WTC11 (cell line): ENCODE measurements at regions not wholly inside any gene's neighbourhood (a gene's known extent, or its start where the extent isn't known, plus 50 kb on each side); places are given as distances from the start of the nearest gene placed in this dataset.

Experiments
- CREB1 ChIP-seq: sonication (generic); formaldehyde crosslinking; IDR thresholded peaks from 2 replicates; pipeline ENCODE4 v1.8.0; 2023; ENCODE audit warnings: mild to moderate bottlenecking, missing genetic modification reagents
- ELF4 ChIP-seq: sonication (generic); formaldehyde crosslinking; IDR thresholded peaks from 2 replicates; pipeline ENCODE4 v1.8.1; 2022; ENCODE audit warnings: low read depth, mild to moderate bottlenecking, moderate library complexity, missing genetic modification reagents
- MAX ChIP-seq: sonication (generic); formaldehyde crosslinking; IDR thresholded peaks from 2 replicates; pipeline ENCODE4 v1.8.0; 2022; ENCODE audit warnings: mild to moderate bottlenecking, missing genetic modification reagents
- ZNF512 ChIP-seq: sonication (generic); formaldehyde crosslinking; IDR thresholded peaks from 2 replicates; pipeline ENCODE4 v1.8.1; 2022; ENCODE audit warnings: missing genetic modification reagents, borderline replicate concordance
- TF ChIP-seq, protein P1 (sequence below): fragments of 200-600 bp; IDR thresholded peaks from 2 replicates; pipeline ENCODE4 v1.8.0; 2022; ENCODE audit warnings: antibody characterized with exemption
- TF ChIP-seq, protein P2 (sequence below): sonication (generic); formaldehyde crosslinking; IDR thresholded peaks from 2 replicates; pipeline ENCODE4 v1.8.1; 2023; ENCODE audit warnings: mild to moderate bottlenecking, missing genetic modification reagents, moderate library complexity
- TF ChIP-seq, protein P3 (sequence below): sonication (generic); formaldehyde crosslinking; conservative IDR thresholded peaks from 2 replicates; pipeline ENCODE4 v1.8.1; 2023; ENCODE audit warnings: mild to moderate bottlenecking, low read depth, missing genetic modification reagents, moderate library complexity

DNA sequence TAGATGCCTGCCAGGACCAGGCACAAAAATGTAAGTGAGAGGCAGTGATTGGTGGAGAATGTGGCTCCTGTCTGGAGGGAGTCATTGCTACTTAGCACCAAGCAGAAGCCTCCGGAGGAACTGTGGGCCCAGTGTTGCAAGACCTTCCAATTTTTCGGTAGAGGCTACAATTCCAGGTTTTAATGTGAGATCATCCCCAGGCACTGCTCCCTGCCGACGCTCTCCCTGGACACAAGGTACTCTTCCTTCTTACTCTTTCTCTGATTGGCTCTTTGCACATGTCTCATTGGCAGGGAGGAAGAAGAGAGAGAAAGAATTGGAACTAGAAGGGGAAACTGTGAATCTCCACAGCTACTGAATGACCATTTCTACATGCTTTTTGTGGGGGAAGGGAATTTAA, 53.7 kb upstream of the EP300 start:
- TF ChIP-seq, protein P1, sequence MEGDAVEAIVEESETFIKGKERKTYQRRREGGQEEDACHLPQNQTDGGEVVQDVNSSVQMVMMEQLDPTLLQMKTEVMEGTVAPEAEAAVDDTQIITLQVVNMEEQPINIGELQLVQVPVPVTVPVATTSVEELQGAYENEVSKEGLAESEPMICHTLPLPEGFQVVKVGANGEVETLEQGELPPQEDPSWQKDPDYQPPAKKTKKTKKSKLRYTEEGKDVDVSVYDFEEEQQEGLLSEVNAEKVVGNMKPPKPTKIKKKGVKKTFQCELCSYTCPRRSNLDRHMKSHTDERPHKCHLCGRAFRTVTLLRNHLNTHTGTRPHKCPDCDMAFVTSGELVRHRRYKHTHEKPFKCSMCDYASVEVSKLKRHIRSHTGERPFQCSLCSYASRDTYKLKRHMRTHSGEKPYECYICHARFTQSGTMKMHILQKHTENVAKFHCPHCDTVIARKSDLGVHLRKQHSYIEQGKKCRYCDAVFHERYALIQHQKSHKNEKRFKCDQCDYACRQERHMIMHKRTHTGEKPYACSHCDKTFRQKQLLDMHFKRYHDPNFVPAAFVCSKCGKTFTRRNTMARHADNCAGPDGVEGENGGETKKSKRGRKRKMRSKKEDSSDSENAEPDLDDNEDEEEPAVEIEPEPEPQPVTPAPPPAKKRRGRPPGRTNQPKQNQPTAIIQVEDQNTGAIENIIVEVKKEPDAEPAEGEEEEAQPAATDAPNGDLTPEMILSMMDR: no peak
- TF ChIP-seq CREB1 (CRISPR knock-in tag): no peak
- no peak for TF ChIP-seq ELF4
- TF ChIP-seq ZNF512 (CRISPR knock-in tag): no peak
- TF ChIP-seq MAX (CRISPR knock-in tag): no peak
- TF ChIP-seq, protein P2, sequence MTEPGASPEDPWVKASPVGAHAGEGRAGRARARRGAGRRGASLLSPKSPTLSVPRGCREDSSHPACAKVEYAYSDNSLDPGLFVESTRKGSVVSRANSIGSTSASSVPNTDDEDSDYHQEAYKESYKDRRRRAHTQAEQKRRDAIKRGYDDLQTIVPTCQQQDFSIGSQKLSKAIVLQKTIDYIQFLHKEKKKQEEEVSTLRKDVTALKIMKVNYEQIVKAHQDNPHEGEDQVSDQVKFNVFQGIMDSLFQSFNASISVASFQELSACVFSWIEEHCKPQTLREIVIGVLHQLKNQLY: no peak
- TF ChIP-seq, protein P3, sequence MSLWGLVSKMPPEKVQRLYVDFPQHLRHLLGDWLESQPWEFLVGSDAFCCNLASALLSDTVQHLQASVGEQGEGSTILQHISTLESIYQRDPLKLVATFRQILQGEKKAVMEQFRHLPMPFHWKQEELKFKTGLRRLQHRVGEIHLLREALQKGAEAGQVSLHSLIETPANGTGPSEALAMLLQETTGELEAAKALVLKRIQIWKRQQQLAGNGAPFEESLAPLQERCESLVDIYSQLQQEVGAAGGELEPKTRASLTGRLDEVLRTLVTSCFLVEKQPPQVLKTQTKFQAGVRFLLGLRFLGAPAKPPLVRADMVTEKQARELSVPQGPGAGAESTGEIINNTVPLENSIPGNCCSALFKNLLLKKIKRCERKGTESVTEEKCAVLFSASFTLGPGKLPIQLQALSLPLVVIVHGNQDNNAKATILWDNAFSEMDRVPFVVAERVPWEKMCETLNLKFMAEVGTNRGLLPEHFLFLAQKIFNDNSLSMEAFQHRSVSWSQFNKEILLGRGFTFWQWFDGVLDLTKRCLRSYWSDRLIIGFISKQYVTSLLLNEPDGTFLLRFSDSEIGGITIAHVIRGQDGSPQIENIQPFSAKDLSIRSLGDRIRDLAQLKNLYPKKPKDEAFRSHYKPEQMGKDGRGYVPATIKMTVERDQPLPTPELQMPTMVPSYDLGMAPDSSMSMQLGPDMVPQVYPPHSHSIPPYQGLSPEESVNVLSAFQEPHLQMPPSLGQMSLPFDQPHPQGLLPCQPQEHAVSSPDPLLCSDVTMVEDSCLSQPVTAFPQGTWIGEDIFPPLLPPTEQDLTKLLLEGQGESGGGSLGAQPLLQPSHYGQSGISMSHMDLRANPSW (CRISPR knock-in tag): no peak
